HepG2 (cell line): ENCODE measurements at regions not wholly inside any gene's neighbourhood (a gene's known extent, or its start where the extent isn't known, plus 50 kb on each side); places are given as distances from the start of the nearest gene placed in this dataset.

ENCODE experiments used
- ATAC-seq: fragments of 200-7000 bp; cut with Tn5 transposase; 3 replicates; pipeline ENCODE4 v1.9.1; 2020; ENCODE audit warnings: mild to moderate bottlenecking, moderate library complexity
- BruUV-seq: library from RNA; stranded (reverse); fragments of 400-500 nt; replicated peaks from 2 replicates; lab custom pipeline; 2021; lab: Mats Ljungman, UMichigan
- CTCF ChIA-PET: fragments of 300-600 bp; formaldehyde crosslinking; extraction: SDS; loops from one replicate; lab custom pipeline; 2021; ENCODE audit warnings: low total read pairs, inconsistent platforms, low intra/inter-chr PET ratio; lab: Yijun Ruan, JAX
- POLR2A ChIA-PET: fragments of 350-600 bp; sonication (Branson Sonifier 250); formaldehyde crosslinking; loops from one replicate; lab custom pipeline; 2020; ENCODE audit warnings: antibody characterized with exemption, inconsistent platforms; lab: Yijun Ruan, JAX
- DNase-seq: peaks from one replicate; pipeline ENCODE4 v3.0.0-alpha.2; 2015; ENCODE audit warnings: low spot score
- FAIRE-seq: peaks from 3 replicates; lab custom pipeline; 2011; peaks lifted over from hg19 to GRCh38; lab: Jason Lieb, UNC
- H2AFZ ChIP-seq: one replicate; pipeline ENCODE4 v1.6.1; 2011; ENCODE audit warnings: low read length, inconsistent platforms
- H3K27ac ChIP-seq: fragments of 300-600 bp; 3 replicates; pipeline ENCODE4 v1.8.0; 2011; ENCODE audit warnings: mixed run types, mild to moderate bottlenecking, mixed read lengths, low read length, inconsistent platforms; ENCODE audit not compliant: insufficient read depth; ENCODE audit errors: extremely low read length
- H3K27me3 ChIP-seq, 2 experiments: fragments of 200-600 bp in 1 of 2; 2 replicates in 1 of 2; 3 replicates in 1 of 2; pipeline versions ENCODE4 v1.6.0 to v1.8.0; 2011; ENCODE audit warnings: low read length in 2 of 2, mild to moderate bottlenecking in 2 of 2, moderate library complexity in 2 of 2, inconsistent platforms in 1 of 2; ENCODE audit not compliant: insufficient read depth in 2 of 2, control insufficient read depth in 1 of 2
- H3K36me3 ChIP-seq, 2 experiments: fragments of 200-600 bp in 1 of 2; replicated peaks in 1 of 2; 2 replicates in 1 of 2; 3 replicates in 1 of 2; pipeline versions ENCODE4 v1.5.1 to v1.8.0; 2011; ENCODE audit warnings: low read length in 2 of 2, inconsistent platforms in 1 of 2; ENCODE audit not compliant: insufficient read depth in 2 of 2, control insufficient read depth in 1 of 2
- H3K4me1 ChIP-seq: 2 replicates; pipeline ENCODE4 v1.5.1; 2012; ENCODE audit warnings: low read length, inconsistent platforms; ENCODE audit not compliant: insufficient read depth
- H3K4me2 ChIP-seq: 2 replicates; pipeline ENCODE4 v1.6.0; 2011; ENCODE audit warnings: low read depth, low read length, inconsistent platforms
- H3K4me3 ChIP-seq, 3 experiments: fragments of 200-600 bp in 1 of 3; sonication (generic), shearing (Covaris generic) in 1 of 3; replicated peaks in 1 of 3; 2 replicates each; pipeline ENCODE4 v1.5.1; 2011 to 2016; ENCODE audit warnings: low read length in 3 of 3, inconsistent platforms in 2 of 3, low read depth in 2 of 3, mild to moderate bottlenecking in 2 of 3, control low read depth in 1 of 3, mixed read lengths in 1 of 3; ENCODE audit not compliant: insufficient read depth in 1 of 3
- H3K79me2 ChIP-seq: one replicate; pipeline ENCODE4 v1.6.1; 2011; ENCODE audit warnings: low read length, inconsistent platforms; ENCODE audit not compliant: insufficient read depth
- H3K9ac ChIP-seq: 2 replicates; pipeline ENCODE4 v1.6.0; 2011; ENCODE audit warnings: mild to moderate bottlenecking, low read depth, low read length, inconsistent platforms; ENCODE audit not compliant: insufficient read depth
- H3K9me3 ChIP-seq: 2 replicates; pipeline ENCODE4 v1.5.1; 2012; ENCODE audit warnings: mild to moderate bottlenecking, low read length
- H4K20me1 ChIP-seq: 2 replicates; pipeline ENCODE4 v1.6.0; 2011; ENCODE audit warnings: inconsistent platforms, mild to moderate bottlenecking, low read length, moderate library complexity; ENCODE audit not compliant: insufficient read depth
- CBX2 ChIP-seq, 2 experiments: fragments of 200-600 bp in 1 of 2; sonication (generic); formaldehyde crosslinking in 1 of 2; IDR thresholded peaks; 2 replicates each; pipeline versions ENCODE4 v1.7.0 to v1.8.1; 2018 to 2022; ENCODE audit warnings: low read depth in 2 of 2, low read length in 1 of 2, mild to moderate bottlenecking in 1 of 2, missing genetic modification reagents in 1 of 2
- CHCHD3 ChIP-seq: sonication (generic); formaldehyde crosslinking; IDR thresholded peaks from 2 replicates; pipeline ENCODE4 v1.8.0; 2022; ENCODE audit warnings: mild to moderate bottlenecking, missing genetic modification reagents, moderate library complexity
- FOXO1 ChIP-seq: sonication (generic); formaldehyde crosslinking; IDR thresholded peaks from 2 replicates; pipeline ENCODE4 v1.4.0; 2020; ENCODE audit warnings: missing genetic modification reagents
- GFI1 ChIP-seq: sonication (generic); formaldehyde crosslinking; IDR thresholded peaks from 2 replicates; pipeline ENCODE4 v1.5.0; 2020; ENCODE audit warnings: missing genetic modification reagents, mild to moderate bottlenecking, borderline replicate concordance
- GLI4 ChIP-seq: sonication (generic); formaldehyde crosslinking; IDR thresholded peaks from 2 replicates; pipeline ENCODE4 v1.5.1; 2020; ENCODE audit warnings: missing genetic modification reagents, mild to moderate bottlenecking, moderate library complexity, borderline replicate concordance
- HINFP ChIP-seq: sonication (generic); formaldehyde crosslinking; IDR thresholded peaks from 2 replicates; pipeline ENCODE4 v1.4.0; 2020; ENCODE audit warnings: low read depth, mild to moderate bottlenecking, missing genetic modification reagents
- MAZ ChIP-seq, 2 experiments: sonication (generic) in 1 of 2; formaldehyde crosslinking in 1 of 2; IDR thresholded peaks; 2 replicates each; pipeline versions ENCODE4 v1.5.0 to v1.6.1; 2012 to 2020; ENCODE audit warnings: low read depth in 2 of 2, mild to moderate bottlenecking in 2 of 2, borderline replicate concordance in 1 of 2, improper control_type of control experiment in 1 of 2, low read length in 1 of 2, missing genetic modification reagents in 1 of 2, moderate library complexity in 1 of 2
- PRMT3 ChIP-seq: sonication (generic); formaldehyde crosslinking; IDR thresholded peaks from 2 replicates; pipeline ENCODE4 v1.8.1; 2022; ENCODE audit warnings: low read depth, mild to moderate bottlenecking, moderate library complexity, missing genetic modification reagents, borderline replicate concordance
- RFX3 ChIP-seq: IDR thresholded peaks from 2 replicates; pipeline ENCODE4 v1.6.1; 2016; ENCODE audit warnings: missing biosample characterization, missing genetic modification reagents
- SMYD3 ChIP-seq: sonication (generic); formaldehyde crosslinking; IDR thresholded peaks from 2 replicates; pipeline ENCODE4 v1.8.1; 2023; ENCODE audit warnings: mild to moderate bottlenecking, missing genetic modification reagents
- SRF ChIP-seq: IDR thresholded peaks from 2 replicates; pipeline ENCODE4 v1.6.1; 2011; ENCODE audit warnings: mild to moderate bottlenecking, low read depth, low read length, moderate library complexity
- STAG1 ChIP-seq: sonication (generic); formaldehyde crosslinking; IDR thresholded peaks from 2 replicates; pipeline ENCODE4 v1.4.0; 2020; ENCODE audit warnings: missing genetic modification reagents
- XBP1 ChIP-seq: sonication (generic); formaldehyde crosslinking; IDR thresholded peaks from 2 replicates; pipeline ENCODE4 v1.5.0; 2020; ENCODE audit warnings: missing genetic modification reagents
- ZBTB21 ChIP-seq: sonication (generic); formaldehyde crosslinking; IDR thresholded peaks from 2 replicates; pipeline ENCODE4 v1.4.0; 2020; ENCODE audit warnings: missing genetic modification reagents
- ZFP36 ChIP-seq: fragments of 150-350 bp; IDR thresholded peaks from 2 replicates; pipeline ENCODE4 v1.6.1; 2018; ENCODE audit warnings: borderline replicate concordance, low read length, low read depth; ENCODE audit not compliant: partially characterized antibody
- ZNF530 ChIP-seq: sonication (generic); formaldehyde crosslinking; IDR thresholded peaks from 2 replicates; pipeline ENCODE4 v1.5.0; 2020; ENCODE audit warnings: low read depth, mild to moderate bottlenecking, missing genetic modification reagents
- ZNF609 ChIP-seq: sonication (generic); formaldehyde crosslinking; IDR thresholded peaks from 2 replicates; pipeline ENCODE4 v1.4.0; 2020; ENCODE audit warnings: mild to moderate bottlenecking, missing genetic modification reagents, borderline replicate concordance
- ZNF629 ChIP-seq: sonication (generic); formaldehyde crosslinking; conservative IDR thresholded peaks from 2 replicates; pipeline ENCODE4 v1.5.0; 2020; ENCODE audit warnings: missing genetic modification reagents
- ZNF784 ChIP-seq: sonication (generic); formaldehyde crosslinking; IDR thresholded peaks from 2 replicates; pipeline ENCODE4 v1.5.1; 2020; ENCODE audit warnings: missing genetic modification reagents, mild to moderate bottlenecking, borderline replicate concordance
- in situ Hi-C: cut with HindIII; loops from 2 replicates; pipeline ENCODE4 v1.10.0; 2017; ENCODE audit warnings: low pct_unique_long_range_greater_than_20kb; ENCODE audit not compliant: extremely low pct_ligation_motif_present
- intact Hi-C: fragments of 100-400 bp; cut with micrococcal nuclease; formaldehyde crosslinking; loops from one replicate; pipeline ENCODE4 v1.10.0; 2022; ENCODE audit not compliant: unreplicated experiment

GRCh38 chr4:13704761-13705160 lies 77.2 kb upstream of the BOD1L1 start:
- Histone ChIP-seq H3K36me3 (no peaks in the 10 kb centered on the region), H3K27ac (no peak overlapping the region), H3K4me3 (no peak overlapping the region), H3K27me3 (no peaks in the 10 kb centered on the region; a peak in 1 of 5 replicates), H3K79me2 (no peaks in the 10 kb centered on the region), H3K4me1 (peaks cover 12% of the 10 kb centered on the region), H3K4me2 (no peak overlapping the region), H3K9me3 (peaks cover 7% of the 10 kb centered on the region; the same call in 1 of the 2 replicates), H2AFZ (no peak overlapping the region), H3K9ac (no peak overlapping the region), H4K20me1 (no peaks in the 10 kb centered on the region)
- no peak for ATAC-seq
- no peak for DNase-seq
- POLR2A ChIA-PET = no interaction called here
- no peak for TF ChIP-seq ZNF530 (CRISPR knock-in tag)
- TF ChIP-seq CHCHD3 (CRISPR knock-in tag) = no peak
- no peak for TF ChIP-seq CBX2 (IDR thresholded peaks at IDR 0.05; ENCODE audit: low read depth, low read length)
- TF ChIP-seq CBX2 (CRISPR knock-in tag; IDR thresholded peaks at IDR 0.05; ENCODE audit: low read depth) = no peak
- no peak for TF ChIP-seq SMYD3 (CRISPR knock-in tag)
- no peak for TF ChIP-seq PRMT3 (CRISPR knock-in tag)
- TF ChIP-seq XBP1 = no peak
- TF ChIP-seq MAZ (IDR thresholded peaks at IDR 0.05; ENCODE audit: borderline replicate concordance, low read depth, low read length) = no peak
- TF ChIP-seq MAZ (CRISPR knock-in tag; IDR thresholded peaks at IDR 0.05; ENCODE audit: low read depth) = no peak
- TF ChIP-seq GLI4 (CRISPR knock-in tag) = no peak
- TF ChIP-seq ZBTB21 (CRISPR knock-in tag) = no peak
- no peak for TF ChIP-seq ZNF609
- no peak for TF ChIP-seq ZFP36
- TF ChIP-seq STAG1 (CRISPR knock-in tag) = no peak
- TF ChIP-seq GFI1 (CRISPR knock-in tag) = no peak
- no peak for TF ChIP-seq HINFP
- TF ChIP-seq ZNF784 (CRISPR knock-in tag) = no peak
- TF ChIP-seq SRF = no peak
- TF ChIP-seq RFX3 = no peak
- TF ChIP-seq FOXO1 (CRISPR knock-in tag) = no peak
- no peak for TF ChIP-seq ZNF629 (CRISPR knock-in tag)
- BruUV-seq = no TSS peak
- intact Hi-C loops (no loop called here), in situ Hi-C loops (no loop called here)
- CTCF ChIA-PET = no interaction called here
- FAIRE-seq = no peak
